Fibroblast of skin of abdomen (primary cell): ENCODE measurements at regions not wholly inside any gene's neighbourhood (a gene's known extent, or its start where the extent isn't known, plus 50 kb on each side); places are given as distances from the start of the nearest gene placed in this dataset.
"Not testable (repeated sequence)": the region's sequence is repeated elsewhere in the genome, so short reads cannot be mapped to it uniquely, and the experiment has no call there.

Experiments used
- DNase-seq: peaks from one replicate; pipeline ENCODE4 v3.0.0-alpha.2; 2013

- no peak for DNase-seq
Measured at GRCh38 chrX:1906028-1906427, 291.2 kb downstream of the ASMT start.

DNA sequence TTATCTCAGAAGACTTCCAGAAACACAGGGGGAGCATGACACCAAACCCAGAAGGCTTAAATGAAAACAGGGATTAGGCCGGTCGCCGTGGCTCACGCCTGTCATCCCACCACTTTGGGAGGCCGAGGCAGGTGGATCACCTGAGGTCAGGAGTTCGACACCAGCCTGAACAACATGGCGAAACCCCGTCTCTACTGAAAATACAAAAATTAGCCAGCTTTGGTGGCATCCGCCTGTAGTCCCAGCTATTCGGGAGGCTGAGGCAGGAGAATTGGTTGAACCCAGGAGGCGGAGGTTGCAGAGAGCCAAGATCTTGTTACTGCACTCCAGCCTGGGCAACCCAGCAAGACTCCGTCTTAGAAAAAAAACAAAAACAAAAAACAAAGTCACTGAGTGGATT, 294.1 kb downstream of the ASMT start:
- not testable (repeated sequence) for DNase-seq

- DNase-seq = no peak
Measured at GRCh38 chrX:1909419-1910206, 294.8 kb downstream of the ASMT start.

GRCh38 chrX:1910207-1910470, 295.3 kb downstream of the ASMT start:
- DNase-seq = no peak

GRCh38 chrX:1911401-1912128, 296.7 kb downstream of the ASMT start:
- no peak for DNase-seq

DNA sequence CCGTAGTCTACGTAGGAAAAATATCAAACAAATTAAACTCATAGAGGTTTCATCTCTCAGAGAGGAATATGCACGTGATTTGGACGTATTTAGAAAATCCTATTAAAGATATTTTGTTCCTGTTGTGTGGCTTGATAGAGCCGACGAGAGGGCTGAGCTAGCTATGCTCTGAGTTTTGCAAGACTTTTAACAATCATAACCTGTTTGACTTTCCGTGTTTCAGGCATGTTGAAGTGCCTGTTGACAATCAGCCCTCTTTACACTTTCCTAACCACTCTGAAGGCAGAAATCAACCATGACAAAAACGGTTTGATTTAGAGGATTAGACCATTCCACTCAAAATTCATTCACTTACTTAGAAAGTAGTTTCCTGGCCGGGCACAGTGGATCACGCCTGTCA, 297.3 kb downstream of the ASMT start:
- DNase-seq = no peak

- no peak for DNase-seq
Measured at GRCh38 chrX:1914606-1915365, 299.9 kb downstream of the ASMT start.

GRCh38 chrX:1918780-1919179, 303.9 kb downstream of the ASMT start:
- DNase-seq = no peak

GRCh38 chrX:1925053-1925481, 310.2 kb downstream of the ASMT start:
- DNase-seq = peak; percentile 14

DNA sequence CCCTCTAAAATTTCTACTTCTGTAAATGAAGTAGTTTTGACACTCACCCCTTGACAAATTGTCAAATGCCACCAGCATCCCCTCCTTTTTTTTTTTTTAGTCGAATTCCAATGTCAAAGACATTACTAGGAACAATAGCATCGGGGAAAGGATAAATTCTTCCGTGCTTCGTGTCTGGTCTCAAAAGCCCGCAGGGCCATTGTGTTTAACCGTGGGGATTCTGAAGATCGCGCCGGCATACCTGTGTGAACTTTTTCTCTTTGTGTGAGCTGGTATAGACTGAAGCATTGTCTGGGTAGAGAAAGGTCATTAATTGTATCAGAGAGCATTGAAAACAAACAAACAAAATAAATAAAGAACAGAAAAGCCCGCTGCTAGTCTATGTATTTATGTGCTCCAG, 313.9 kb downstream of the ASMT start:
- no peak for DNase-seq

DNA sequence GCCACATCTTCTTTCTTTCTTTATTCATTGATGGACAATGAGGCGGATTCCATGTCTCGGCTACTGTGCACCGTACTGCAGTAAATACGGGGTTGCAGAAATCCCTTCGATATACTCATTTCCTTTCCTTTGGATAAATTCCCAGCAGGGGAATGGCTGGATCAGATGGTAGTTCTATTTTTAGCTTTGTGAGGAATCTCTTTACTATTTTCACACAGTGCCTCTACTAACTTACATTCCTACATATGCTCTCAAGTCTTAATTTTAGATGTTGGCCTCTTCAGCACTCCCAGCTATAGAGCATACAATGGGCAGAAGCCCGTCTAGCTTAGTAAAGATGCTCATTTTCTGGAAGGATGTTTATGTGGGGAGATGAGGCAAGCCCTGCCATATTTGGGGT, 317.4 kb downstream of the ASMT start:
- peak; percentile 86 for DNase-seq

GRCh38 chrX:1933964-1934363, 319.1 kb downstream of the ASMT start:
- no peak for DNase-seq

- no peak for DNase-seq
Measured at GRCh38 chrX:1935805-1936204, 320.9 kb downstream of the ASMT start.

- DNase-seq = no peak
Measured at GRCh38 chrX:1938190-1938589, 323.3 kb downstream of the ASMT start.

DNA sequence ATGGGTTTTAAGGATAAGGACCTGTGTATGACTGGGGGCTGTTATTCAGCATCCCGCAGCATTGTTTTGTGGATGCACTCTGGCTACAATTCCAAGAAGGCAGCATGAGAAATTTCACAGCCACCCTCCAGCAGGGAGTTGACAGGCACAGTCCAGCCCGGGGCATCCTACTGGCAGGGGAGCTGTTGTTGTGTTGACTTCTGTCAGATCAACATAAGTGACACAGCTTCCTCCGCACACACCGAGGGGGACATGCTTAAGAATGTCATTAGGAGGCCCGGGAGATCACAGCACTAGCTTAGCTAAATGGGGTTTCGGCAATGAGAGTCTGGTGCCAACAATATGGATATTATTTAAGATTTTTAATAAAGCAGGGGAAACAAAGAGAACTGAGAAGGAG, 326.5 kb downstream of the ASMT start:
- no peak for DNase-seq

DNA sequence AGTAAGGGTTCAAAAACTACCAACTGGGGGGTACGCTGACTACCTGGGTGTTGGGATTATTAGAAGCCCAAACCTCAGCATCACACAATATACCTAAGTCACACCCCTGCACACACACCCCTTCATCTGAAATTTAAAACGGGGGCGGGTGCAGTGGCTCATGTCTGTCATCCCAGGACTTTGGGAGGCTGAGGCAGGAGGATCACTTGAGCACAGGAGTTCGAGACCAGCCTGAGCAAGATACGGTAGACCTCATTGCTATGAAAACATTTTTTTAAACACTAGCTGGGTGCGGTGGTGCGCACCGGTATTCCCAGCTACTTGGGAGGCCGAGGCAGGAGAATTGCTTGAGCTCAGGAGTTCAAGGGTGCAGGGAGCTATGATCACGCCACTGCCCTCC, 331.0 kb downstream of the ASMT start:
- DNase-seq = no peak

- no peak for DNase-seq
Measured at GRCh38 chrX:1946974-1947373, 332.1 kb downstream of the ASMT start.
